ELF-1 (cell line): ENCODE measurements at regions not wholly inside any gene's neighbourhood (a gene's known extent, or its start where the extent isn't known, plus 50 kb on each side); places are given as distances from the start of the nearest gene placed in this dataset.

Source experiments
- DNase-seq: peaks from one replicate; pipeline ENCODE4 v3.0.0-alpha.2; 2016; ENCODE audit warnings: low read depth, low spot score

DNA sequence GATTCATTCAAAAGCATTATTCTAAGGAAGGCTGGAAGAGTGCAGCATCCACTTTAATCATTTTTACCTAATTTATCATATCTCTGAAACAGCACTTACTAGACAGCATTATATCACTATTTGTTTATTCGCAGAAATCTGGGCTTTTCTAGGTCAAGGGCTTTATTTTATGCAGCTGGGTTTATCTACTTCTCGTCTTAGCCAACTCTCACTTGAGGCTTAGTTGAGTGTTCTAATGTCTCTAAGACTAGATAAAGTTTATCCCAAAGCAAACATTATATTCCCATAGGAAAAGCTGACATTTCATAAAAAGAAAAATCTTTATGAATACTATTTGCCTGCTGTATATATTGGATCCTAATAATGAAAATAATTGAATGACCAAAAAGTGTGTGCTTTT, 720.8 kb upstream of the FLRT2 start:
- no peak for DNase-seq

DNA sequence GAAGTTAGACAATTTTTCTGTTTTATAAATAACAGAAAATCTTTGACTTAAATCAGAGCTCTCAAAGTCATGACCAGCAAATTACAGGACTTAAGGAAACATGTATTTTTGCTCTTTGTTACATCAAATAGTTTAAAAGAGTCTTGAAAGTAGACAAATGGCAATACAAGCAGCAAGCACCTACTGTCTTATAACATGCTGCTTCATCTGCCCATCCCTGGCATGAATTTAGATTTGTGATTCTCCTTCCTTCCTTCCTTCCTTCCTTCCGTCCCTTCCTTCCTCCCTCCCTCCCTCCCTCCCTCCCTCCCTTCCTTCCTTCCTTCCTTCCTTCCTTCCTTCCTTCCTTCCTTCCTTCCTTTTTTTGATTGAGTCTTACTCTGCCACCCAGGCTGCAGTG, 715.6 kb upstream of the FLRT2 start:
- DNase-seq: no peak

DNA sequence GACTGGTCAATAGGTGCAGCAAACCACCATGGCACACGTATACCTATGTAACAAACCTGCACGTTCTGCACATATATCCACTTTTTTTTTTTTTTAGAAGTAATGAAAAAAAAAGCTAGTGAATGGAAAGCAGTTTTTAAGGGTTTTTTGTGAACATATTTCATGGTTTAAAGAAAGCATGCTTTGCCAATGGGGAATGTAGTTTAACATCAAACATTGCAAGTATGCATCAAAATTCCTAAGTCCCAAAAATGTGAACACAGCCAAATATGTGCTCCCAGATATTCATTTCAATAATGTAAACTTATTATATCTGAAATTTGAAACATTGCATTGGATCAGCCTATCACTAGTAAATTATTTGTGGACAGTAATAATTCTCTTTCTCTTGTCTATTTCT, 710.4 kb upstream of the FLRT2 start:
- DNase-seq: no peak

- peak; percentile 12 for DNase-seq
Measured at GRCh38 chr14:84825481-84826251, 704.3 kb upstream of the FLRT2 start.

DNA sequence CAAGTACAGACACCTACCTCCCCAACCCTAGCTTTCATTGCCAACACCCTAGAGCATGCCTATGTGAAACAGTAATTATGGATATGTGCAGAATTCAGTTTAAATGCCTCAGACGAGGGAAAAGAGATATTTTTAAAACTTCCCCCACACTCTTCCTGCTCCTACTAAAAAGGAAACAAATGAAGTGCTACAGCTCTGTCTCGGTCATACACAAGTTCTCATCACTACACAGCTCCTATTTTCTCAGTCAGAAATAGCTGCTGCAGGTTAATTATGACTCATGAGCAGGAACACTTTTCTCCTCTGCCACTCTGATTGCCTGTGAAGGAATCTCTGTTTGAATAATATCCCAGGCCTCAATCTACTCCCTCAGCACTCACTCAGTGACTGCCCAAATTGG, 703.6 kb upstream of the FLRT2 start:
- DNase-seq: no peak

DNA sequence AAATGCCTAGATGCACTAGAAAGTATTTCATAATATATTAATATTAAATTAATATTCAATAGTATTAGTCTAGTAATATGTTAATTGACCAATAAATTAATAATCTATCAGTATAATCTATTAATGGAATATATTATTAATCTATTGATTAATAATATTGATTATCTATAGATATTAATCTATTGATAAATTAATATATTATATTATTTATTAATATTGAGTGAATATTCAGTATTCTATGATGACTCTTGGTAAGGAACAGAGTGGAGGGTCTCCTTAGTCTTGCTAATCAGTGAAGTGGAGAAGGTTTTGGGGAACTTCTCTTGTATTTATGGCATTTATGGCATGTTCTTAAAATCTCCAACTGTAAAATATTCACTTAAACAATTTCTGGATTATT, 679.3 kb upstream of the FLRT2 start:
- DNase-seq: no peak

GRCh38 chr14:84856751-84857534, 673.0 kb upstream of the FLRT2 start:
- DNase-seq: no peak

DNA sequence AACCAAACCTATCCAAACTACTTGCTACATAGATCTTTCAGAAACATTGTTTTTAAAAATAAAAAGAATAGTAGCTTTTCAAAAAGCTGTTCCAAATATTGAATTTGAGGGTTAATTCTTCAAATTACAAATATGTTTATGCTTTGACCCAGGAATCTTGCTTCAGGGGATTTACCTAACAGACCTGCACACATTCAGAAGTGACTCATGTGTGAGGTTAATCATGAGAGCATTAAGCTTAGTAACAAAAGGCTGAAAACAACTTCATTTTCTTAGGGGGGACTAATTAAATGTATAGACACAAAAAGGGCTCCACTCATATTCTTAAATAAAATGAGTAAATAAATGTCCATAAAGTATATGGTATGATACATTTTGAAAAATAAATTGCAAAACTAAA, 672.4 kb upstream of the FLRT2 start:
- no peak for DNase-seq

- DNase-seq: no peak
Measured at GRCh38 chr14:84859116-84859515, 670.8 kb upstream of the FLRT2 start.

- no peak for DNase-seq
Measured at GRCh38 chr14:84864548-84865271, 665.2 kb upstream of the FLRT2 start.

DNA sequence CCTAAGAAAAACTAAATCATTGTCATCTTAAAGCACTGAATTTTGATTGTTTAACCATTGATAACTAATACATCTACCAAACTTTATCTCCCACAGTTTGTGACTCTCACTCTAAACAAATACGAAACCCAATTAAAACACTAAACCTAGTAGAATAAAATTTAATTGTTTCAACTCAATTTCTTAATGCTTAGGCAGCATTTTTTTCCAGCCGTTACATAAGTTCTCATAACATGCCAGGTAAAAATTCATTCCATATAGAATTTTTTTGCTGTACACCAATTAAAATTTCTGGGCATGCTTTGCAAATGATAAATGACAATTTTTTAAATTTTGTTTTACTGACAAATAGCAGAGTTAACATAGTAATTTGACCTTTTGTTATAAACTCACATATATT, 658.2 kb upstream of the FLRT2 start:
- no peak for DNase-seq

DNA sequence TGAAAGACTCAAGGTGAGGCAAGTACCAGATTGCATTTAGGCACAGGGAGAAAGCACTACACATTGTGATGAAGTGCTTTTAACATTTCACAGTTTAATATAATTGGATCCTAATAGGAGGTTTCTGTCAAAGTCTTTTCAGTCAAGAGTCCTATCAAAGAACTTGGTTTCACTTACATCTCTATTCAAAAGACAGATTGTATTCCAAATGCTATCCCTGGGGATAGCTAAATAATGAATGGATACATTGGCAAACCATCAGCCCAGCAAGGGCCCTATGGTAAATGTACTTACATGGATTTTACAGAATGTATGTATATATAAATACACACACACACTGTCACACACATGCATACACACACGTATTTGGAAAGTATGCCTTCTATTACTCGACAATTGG, 655.5 kb upstream of the FLRT2 start:
- no peak for DNase-seq

- DNase-seq: no peak
Measured at GRCh38 chr14:84877061-84877460, 652.9 kb upstream of the FLRT2 start.

DNA sequence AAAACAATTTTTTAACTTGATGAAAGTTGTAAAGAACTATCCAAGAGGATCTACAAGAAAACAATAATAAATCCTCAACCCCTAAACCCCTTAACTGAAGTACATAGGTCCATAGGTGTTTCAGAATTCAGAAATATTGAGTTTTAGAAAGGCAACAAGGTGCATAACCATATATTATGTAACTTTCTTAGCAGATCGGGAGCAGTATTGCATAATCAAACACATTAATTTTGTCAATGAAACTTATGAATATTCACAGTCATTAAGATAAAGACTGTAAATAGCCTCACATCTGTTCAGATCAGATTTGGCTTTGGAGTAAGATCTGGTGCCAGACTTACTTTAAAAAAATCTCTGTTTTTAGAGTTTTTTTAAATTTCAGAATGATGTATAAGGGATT, 647.1 kb upstream of the FLRT2 start:
- no peak for DNase-seq

- DNase-seq: peak; percentile 15
Measured at GRCh38 chr14:84885061-84885460, 644.9 kb upstream of the FLRT2 start.

DNA sequence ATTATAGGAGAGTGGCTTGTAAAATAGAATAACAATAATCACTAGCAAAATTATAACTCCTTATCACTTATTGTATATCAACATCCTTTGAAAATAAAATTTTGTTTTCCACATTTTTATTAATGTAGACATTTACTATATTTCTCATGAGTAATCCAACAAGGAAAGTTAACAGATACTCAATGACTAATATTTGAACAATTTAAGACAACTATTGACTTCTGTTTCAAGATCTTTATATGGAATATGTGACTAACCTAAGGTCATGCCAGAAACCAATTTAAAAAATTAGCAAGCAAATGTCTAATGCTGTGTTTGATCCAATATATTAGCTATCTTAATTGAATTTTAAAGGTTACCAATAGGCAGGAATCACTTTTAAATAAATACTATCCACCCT, 638.5 kb upstream of the FLRT2 start:
- DNase-seq: no peak

DNA sequence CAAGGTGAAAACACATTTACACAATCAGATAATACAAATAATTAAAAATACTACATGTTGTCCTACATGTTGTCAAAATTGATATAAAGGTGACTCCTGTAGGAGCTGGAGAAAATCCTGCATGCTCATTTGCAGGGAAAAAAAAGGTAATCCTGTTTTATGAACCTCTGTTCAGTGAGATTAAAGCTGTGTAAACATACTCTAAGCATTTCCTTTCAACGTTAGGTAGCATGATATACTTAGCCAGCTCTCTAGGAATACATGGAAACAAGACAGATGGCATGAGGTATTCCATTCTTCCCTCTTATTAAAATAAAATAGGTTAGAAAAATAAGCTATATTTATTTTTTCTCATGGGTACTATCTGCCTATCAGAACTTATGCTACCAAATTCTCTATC, 635.7 kb upstream of the FLRT2 start:
- no peak for DNase-seq

- DNase-seq: no peak
Measured at GRCh38 chr14:84922370-84922769, 607.6 kb upstream of the FLRT2 start.

- DNase-seq: no peak
Measured at GRCh38 chr14:84926656-84927055, 603.3 kb upstream of the FLRT2 start.

DNA sequence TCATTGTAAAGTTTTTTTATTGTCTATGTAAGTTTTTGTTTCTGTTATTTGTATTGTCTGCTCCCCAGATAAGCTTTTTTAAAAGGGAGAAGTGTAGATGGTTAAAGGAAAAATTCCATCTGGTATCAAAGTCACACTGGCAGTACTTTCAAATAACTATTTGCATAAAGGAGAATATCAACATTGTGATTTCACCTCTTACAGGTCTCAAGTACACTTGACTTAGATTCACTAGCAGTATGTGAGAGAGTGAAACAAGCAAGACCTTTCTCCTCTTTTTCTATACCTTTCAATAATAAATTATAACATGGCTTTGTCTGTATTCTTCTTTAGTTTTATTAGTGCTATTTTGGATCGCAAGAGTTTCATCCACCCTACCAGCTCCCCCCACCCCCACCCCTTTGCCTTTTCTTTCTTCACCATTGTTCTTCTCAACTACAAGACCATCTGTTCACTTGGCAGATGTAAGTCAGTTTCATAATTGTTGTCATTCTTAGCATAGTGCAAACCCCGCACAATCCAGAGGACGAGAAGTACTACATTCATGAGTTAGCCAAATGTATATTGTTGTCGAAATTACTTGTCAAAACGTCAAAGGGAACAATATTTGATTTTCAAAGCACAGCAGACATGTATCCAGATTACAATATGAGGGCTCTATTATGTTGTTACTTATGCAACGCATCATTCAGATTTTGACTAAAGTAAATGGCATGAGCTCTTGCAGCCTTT, 602.7 kb upstream of the FLRT2 start:
- DNase-seq: no peak

DNA sequence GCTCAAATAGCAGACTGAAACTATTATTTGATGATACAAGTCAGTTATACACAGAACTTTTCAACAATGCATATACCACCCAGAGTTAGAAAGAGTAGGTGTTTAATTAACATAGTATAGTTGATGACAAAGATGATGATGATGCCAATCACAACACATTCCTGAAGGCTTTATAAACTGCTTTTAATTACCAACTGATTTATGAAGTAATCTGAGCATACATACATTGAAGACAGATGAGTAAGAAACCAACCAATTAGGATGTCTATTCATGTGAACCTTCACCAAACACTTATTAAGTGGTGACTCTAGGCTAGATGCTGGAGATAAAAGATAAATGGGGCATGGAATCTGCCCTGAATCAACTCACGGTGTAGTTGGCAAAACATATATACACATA, 600.9 kb upstream of the FLRT2 start:
- no peak for DNase-seq

DNA sequence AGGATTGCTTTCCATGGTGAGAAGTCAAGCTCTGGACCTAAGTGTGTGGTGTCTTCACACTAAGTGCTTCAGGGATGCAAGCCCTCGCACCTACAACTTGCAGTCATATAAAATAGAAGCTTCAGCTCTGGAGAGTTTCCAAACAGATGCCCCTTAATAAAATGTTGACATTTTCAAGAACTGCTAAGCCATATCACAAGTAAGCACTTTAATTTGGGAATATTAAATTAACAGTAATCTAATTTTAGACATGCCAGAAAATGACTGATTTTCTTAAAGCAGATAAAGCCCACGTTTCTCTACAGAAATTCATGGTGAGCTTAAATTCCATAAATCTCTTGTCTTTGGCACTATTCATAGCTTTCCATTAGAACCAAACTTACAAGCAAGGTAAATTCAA, 600.1 kb upstream of the FLRT2 start:
- DNase-seq: no peak
